NCI-H345 treated with DMSO at 0.1 percent for 48 hours (cell line): ENCODE measurements at regions not wholly inside any gene's neighbourhood (a gene's known extent, or its start where the extent isn't known, plus 50 kb on each side); places are given as distances from the start of the nearest gene placed in this dataset.
A peak's percentile ranks its signal among the peaks of the same experiment; 100 is the strongest.
"Not testable (repeated sequence)": the region's sequence is repeated elsewhere in the genome, so short reads cannot be mapped to it uniquely, and the experiment has no call there.

Source experiments
- DNase-seq: peaks from one replicate; lab custom pipeline; 2025; ENCODE audit not compliant: unreplicated experiment; lab: John Stamatoyannopoulos, UW

DNA sequence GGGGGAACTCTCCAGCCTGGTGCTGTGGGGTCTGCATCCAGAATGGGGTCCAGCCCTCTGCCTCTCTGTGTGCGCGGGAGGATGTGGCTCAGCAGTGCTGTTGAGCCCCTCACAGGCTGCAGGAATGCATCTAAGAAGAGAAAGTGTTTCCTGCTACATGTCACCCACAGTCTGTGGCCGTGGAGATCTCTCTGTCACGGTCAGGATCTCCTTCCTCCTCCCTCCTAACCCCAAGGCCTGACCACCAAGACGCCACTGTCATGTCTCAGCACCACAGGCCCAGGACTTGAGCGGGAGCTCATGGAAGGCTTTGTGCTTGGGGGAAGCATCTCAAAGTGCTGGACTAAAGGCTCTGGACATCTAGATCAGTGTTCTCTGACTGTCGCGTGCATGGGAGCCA, 90.1 kb downstream of the SREK1 start:
- no peak for DNase-seq

- DNase-seq, result no peak
Observed at GRCh38 chr5:66238435-66238834, 94.3 kb downstream of the SREK1 start.

- DNase-seq, result peak; percentile 40
Observed at GRCh38 chr5:66239034-66239433, 94.9 kb downstream of the SREK1 start.

DNA sequence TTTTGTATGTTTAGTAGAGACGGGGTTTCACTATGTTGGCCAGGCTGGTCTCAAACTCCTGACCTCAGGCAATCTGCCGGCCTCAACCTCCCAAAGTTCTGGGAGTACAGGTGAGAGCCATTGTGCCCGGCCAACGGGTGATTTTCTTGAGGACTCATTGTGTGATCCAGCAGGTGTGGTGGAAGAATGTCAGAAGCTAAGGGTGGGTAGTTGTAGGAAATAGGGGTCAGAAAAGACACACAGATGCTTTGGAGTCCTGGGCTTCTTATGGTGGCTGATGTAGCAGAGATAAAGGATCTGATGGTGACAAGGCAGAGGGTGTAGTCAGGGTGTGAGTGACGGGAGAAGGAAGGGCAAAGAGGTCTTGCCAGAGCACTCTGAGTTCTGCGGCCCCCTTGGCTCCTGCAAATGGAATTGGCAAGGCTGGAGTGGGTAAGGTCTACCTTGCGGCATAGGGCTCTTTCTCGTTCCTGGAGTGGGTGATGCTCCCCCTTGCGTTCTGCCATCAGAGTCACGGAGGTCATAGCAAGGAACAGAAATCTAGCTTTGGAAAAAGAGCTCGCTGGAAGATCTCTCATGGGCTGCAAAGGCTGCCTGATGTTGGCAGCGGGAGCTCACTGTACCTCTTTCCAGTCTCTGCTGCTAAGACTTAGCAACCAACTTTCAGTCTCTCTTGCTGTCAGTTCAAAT, 97.2 kb downstream of the SREK1 start:
- no peak for DNase-seq

GRCh38 chr5:66242050-66242715, 98.1 kb downstream of the SREK1 start:
- DNase-seq, result no peak

- DNase-seq, result no peak
Observed at GRCh38 chr5:66246608-66247007, 102.5 kb downstream of the SREK1 start.

- DNase-seq, result no peak
Observed at GRCh38 chr5:66247176-66247960, 103.3 kb downstream of the SREK1 start.

DNA sequence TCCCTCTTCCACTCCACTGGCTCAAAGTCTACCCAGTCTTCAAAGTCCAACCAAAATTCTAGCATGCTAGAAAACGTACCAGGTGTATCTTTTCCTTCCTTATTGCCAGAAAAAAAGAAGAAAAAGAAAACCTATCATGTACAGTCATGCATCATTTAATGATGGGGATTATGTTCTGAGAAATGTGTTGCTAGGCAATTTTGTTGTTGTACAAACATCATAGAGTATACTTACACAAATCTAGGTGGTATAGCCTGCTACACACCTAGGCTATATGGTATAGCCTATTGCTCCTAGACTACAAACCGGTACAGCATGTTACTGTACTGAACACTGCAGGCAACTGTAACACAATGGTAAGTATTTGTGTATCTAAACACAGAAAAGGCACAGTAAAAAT, 104.8 kb downstream of the SREK1 start:
- DNase-seq, result no peak

- DNase-seq, result no peak
Observed at GRCh38 chr5:66249920-66250319, 105.8 kb downstream of the SREK1 start.

- DNase-seq, result no peak
Observed at GRCh38 chr5:66252849-66253248, 108.7 kb downstream of the SREK1 start.

- DNase-seq, result no peak
Observed at GRCh38 chr5:66255714-66256113, 111.6 kb downstream of the SREK1 start.

DNA sequence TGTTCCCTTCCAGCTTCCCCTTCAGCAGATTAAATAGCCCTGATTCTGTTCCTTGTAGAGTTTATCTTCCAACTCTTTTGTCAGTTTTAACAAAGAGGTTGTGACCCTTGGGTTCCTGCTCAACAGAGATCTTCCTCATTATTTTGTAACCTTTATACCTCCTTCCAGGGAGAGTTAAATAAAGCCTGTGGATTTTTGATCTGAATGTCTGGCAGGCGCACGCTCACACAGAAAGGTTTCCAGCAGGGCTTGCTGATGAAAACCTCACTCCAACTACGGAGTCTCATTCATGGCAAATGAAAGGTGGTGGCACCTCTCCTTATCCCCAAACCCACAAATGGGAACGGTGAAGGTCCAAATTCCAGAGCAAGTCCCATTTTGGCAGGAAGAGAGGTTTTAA, 129.0 kb downstream of the SREK1 start:
- DNase-seq, result no peak

GRCh38 chr5:66276986-66277385, 132.9 kb downstream of the SREK1 start:
- no peak for DNase-seq

DNA sequence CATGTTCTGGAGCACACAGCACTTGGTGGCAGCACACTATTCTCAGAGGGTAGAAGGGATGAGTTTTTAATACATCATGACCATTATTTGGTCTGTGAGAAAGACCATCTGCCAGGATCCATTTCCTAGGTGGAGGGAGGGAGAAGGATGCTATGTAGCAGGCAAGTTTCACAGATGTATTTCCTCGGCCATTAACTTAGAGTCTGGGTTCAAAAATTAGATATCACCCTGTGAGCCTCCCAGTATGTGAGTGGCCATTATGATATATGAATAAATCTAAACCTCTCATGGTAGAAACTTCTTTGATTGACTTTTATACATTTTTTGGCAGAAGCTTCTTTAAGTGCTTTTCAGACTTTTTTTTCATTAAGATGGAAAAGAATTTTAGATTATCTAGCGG, 133.9 kb downstream of the SREK1 start:
- no peak for DNase-seq

DNA sequence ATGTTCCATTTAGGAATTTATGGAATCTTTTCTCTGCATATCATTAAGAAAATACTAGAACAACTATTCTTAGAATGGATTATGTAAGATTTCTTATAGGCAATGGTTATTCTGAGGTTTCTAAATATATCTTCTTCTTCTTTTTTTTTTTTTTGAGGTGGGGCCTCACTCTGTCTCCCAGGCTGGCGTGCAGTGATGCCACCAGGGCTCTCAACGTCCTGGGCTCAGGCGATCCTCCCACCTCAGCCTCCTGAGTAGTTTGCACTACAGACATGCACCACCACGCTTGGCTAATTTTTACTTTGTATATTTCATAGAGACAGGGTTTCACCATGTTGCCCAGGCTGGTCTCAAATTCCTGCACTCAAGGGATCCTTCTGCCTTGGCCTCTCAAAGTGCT, 137.2 kb downstream of the SREK1 start:
- no peak for DNase-seq

DNA sequence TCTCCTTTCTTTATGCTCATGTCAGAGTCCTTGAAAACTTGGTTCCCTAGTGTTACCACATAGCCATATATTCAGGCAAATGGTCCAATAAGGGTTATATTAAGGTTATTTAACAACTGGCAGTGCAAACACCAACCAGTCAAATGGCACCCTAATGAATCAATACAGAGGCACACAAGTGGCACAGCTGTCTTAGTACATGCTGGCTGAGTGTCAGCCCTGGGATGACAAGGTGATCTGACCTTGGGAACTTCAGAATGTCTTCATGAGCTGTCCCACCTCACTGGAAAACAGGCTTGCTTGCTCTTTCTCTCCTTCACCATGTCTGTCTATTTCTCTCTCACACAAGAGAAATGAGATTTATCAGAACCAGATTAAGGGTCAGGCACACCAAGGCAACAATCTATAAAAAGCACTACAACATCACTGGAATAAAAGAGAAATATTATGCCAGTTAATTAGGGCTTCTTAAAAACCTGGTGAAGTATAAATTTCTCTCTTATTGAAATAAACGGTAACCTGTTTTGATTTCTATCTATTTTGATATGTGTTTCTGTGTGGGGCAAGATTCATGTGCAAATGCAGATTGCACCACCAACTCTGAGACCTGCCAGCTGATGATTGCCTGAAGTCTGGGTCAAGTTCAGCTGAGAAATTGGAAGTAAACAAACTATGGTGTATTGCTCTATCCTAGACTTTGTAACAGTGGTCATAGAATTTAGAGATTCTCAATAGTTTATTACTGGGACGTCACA, 140.7 kb downstream of the SREK1 start:
- no peak for DNase-seq

DNA sequence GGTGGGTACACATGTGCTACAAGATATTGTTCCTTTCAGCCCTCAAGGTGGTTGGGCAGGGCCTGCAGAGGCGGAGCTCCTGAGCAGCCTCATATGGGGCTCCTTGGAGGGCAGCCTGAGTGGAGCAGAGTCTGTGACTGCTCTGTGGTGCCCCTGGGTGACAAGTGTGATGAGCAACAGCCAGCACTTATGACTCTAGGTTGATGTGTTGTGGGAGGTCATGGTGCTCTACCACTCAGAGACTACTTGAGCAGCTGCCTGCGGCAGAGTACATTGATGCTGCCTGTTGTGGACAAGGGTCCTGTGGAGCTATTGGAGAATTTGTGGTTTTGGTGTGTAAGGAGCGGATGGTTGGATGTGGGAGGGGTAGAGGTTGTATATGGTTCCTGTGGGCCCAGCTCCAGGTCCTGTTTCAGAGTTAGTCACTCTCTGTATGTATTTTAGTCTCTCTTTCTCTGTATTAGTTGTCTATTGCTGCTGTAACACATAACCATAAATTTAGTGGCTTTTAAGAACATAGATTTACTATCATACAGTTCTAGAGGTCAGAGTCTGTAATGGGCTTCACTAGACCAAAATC, 141.3 kb downstream of the SREK1 start:
- no peak for DNase-seq

GRCh38 chr5:66291771-66292170, 147.7 kb downstream of the SREK1 start:
- no peak for DNase-seq

- DNase-seq, result not testable (repeated sequence)
Observed at GRCh38 chr5:66293851-66294250, 149.8 kb downstream of the SREK1 start.

DNA sequence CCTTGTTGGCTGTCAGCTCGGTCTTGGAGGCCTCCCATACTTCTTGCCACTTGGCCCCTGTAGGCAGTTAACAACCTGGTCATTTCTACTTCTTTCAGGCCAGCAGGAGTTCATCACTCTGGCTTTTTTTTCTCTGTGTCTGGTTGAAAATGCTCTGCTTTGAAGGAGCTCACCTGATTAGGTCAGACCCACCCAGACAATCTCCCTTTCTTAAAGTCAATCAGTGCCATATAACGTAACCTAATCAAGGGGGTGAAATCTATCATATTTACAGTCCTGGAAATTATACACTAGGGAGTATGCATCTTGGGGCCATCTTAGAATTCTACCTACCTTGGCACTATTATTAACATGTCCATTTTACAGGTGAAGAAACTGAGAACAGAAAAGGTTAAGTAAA, 155.4 kb downstream of the SREK1 start:
- no peak for DNase-seq

GRCh38 chr5:66302344-66302743, 158.2 kb downstream of the SREK1 start:
- no peak for DNase-seq
